HFFc6 (cell line): ENCODE measurements at regions not wholly inside any gene's neighbourhood (a gene's known extent, or its start where the extent isn't known, plus 50 kb on each side); places are given as distances from the start of the nearest gene placed in this dataset.

Source experiments
- DNase-seq: peaks from one replicate; pipeline ENCODE4 v3.0.0-alpha.2; 2018
- H3K27ac Mint-ChIP-seq: 2 replicates; pipeline ENCODE4 v1.8.0; 2020; ENCODE audit warnings: mild to moderate bottlenecking, mixed read lengths
- H3K27me3 Mint-ChIP-seq: 2 replicates; pipeline ENCODE4 v1.8.0; 2021; ENCODE audit warnings: mild to moderate bottlenecking, moderate library complexity, mixed read lengths; ENCODE audit not compliant: insufficient read depth
- H3K36me3 Mint-ChIP-seq: 2 replicates; pipeline ENCODE4 v1.8.0; 2021; ENCODE audit warnings: low read depth, mixed read lengths
- H3K4me1 Mint-ChIP-seq: 2 replicates; pipeline ENCODE4 v1.8.0; 2020; ENCODE audit warnings: low read depth, mixed read lengths
- H3K4me3 Mint-ChIP-seq: 2 replicates; pipeline ENCODE4 v1.8.0; 2020; ENCODE audit warnings: mild to moderate bottlenecking, moderate library complexity, mixed read lengths
- H3K9me3 Mint-ChIP-seq: 2 replicates; pipeline ENCODE4 v1.8.0; 2020; ENCODE audit warnings: mild to moderate bottlenecking, mixed read lengths
- TF ChIP-seq, protein P1 (sequence below): fragments of 200-600 bp; sonication (generic); IDR thresholded peaks from 2 replicates; pipeline ENCODE4 v1.5.0; 2021; ENCODE audit warnings: antibody characterized with exemption, mild to moderate bottlenecking

- Mint-ChIP-seq H3K27ac (no peak overlapping the region), H3K27me3 (peaks cover 2% of the 10 kb centered on the region; the same call in 1 of the 2 replicates), H3K36me3 (no peaks in the 10 kb centered on the region), H3K4me1 (peaks cover 10% of the 10 kb centered on the region), H3K9me3 (peaks cover 6% of the 10 kb centered on the region), H3K4me3 (no peak overlapping the region)
- TF ChIP-seq, protein P1, sequence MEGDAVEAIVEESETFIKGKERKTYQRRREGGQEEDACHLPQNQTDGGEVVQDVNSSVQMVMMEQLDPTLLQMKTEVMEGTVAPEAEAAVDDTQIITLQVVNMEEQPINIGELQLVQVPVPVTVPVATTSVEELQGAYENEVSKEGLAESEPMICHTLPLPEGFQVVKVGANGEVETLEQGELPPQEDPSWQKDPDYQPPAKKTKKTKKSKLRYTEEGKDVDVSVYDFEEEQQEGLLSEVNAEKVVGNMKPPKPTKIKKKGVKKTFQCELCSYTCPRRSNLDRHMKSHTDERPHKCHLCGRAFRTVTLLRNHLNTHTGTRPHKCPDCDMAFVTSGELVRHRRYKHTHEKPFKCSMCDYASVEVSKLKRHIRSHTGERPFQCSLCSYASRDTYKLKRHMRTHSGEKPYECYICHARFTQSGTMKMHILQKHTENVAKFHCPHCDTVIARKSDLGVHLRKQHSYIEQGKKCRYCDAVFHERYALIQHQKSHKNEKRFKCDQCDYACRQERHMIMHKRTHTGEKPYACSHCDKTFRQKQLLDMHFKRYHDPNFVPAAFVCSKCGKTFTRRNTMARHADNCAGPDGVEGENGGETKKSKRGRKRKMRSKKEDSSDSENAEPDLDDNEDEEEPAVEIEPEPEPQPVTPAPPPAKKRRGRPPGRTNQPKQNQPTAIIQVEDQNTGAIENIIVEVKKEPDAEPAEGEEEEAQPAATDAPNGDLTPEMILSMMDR: no peak
- DNase-seq: no peak
Observed at GRCh38 chr5:107808671-107809137, 138.0 kb upstream of the EFNA5 start.

- DNase-seq: no peak
- no peak overlapping the region for H3K4me3 Mint-ChIP-seq
- H3K9me3 Mint-ChIP-seq: peaks cover 6% of the 10 kb centered on the region
- H3K27ac Mint-ChIP-seq: no peak overlapping the region
- H3K27me3 Mint-ChIP-seq: peaks cover 2% of the 10 kb centered on the region; the same call in 1 of the 2 replicates
- no peaks in the 10 kb centered on the region for H3K36me3 Mint-ChIP-seq
- TF ChIP-seq, protein P1: no peak
- no peaks in the 10 kb centered on the region for H3K4me1 Mint-ChIP-seq
Observed at GRCh38 chr5:107807431-107807830, 136.7 kb upstream of the EFNA5 start.

DNA sequence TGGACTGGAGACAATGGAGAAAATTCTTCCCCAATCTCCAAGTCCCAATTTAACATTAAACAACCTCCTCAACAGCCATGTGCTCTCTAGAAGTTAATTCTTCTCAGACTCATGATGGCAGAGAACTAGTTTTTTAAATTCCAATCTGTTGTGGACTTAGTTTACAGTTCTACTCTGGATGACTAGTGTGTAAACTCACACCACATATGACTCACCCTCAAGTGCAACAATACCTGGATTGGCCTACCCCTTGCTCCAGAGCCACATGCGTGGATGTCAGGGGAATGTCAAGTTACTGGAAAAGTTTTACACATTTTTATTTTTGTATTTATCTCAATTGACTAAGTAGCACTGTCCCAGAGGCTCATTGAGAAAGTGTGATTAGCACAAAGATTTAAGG, 136.0 kb upstream of the EFNA5 start:
- no peaks in the 10 kb centered on the region for H3K4me1 Mint-ChIP-seq
- TF ChIP-seq, protein P1: no peak
- H3K9me3 Mint-ChIP-seq: peaks cover 8% of the 10 kb centered on the region
- no peak overlapping the region for H3K4me3 Mint-ChIP-seq
- DNase-seq: no peak
- peaks cover 2% of the 10 kb centered on the region; the same call in 1 of the 2 replicates for H3K27me3 Mint-ChIP-seq
- no peaks in the 10 kb centered on the region for H3K36me3 Mint-ChIP-seq
- H3K27ac Mint-ChIP-seq: no peak overlapping the region

- no peak for DNase-seq
- Mint-ChIP-seq H3K27ac (no peak overlapping the region), H3K4me3 (no peak overlapping the region), H3K9me3 (peaks cover 4% of the 10 kb centered on the region; the same call in 1 of the 2 replicates), H3K4me1 (no peaks in the 10 kb centered on the region), H3K36me3 (no peaks in the 10 kb centered on the region), H3K27me3 (peaks cover 2% of the 10 kb centered on the region; the same call in 1 of the 2 replicates)
- TF ChIP-seq, protein P1: no peak
Observed at GRCh38 chr5:107806271-107806670, 135.5 kb upstream of the EFNA5 start.

- H3K9me3 Mint-ChIP-seq: peaks cover 4% of the 10 kb centered on the region; the same call in 1 of the 2 replicates
- DNase-seq: no peak
- TF ChIP-seq, protein P1: no peak
- H3K36me3 Mint-ChIP-seq: no peaks in the 10 kb centered on the region
- H3K4me1 Mint-ChIP-seq: no peaks in the 10 kb centered on the region
- H3K27me3 Mint-ChIP-seq: peaks cover 2% of the 10 kb centered on the region; the same call in 1 of the 2 replicates
- no peak overlapping the region for H3K27ac Mint-ChIP-seq
- H3K4me3 Mint-ChIP-seq: no peak overlapping the region
Observed at GRCh38 chr5:107805824-107806223, 135.1 kb upstream of the EFNA5 start.
